ENCODE measurements at regions not wholly inside any gene's neighbourhood (a gene's known extent, or its start where the extent isn't known, plus 50 kb on each side); places are given as distances from the start of the nearest gene placed in this dataset.

DNA sequence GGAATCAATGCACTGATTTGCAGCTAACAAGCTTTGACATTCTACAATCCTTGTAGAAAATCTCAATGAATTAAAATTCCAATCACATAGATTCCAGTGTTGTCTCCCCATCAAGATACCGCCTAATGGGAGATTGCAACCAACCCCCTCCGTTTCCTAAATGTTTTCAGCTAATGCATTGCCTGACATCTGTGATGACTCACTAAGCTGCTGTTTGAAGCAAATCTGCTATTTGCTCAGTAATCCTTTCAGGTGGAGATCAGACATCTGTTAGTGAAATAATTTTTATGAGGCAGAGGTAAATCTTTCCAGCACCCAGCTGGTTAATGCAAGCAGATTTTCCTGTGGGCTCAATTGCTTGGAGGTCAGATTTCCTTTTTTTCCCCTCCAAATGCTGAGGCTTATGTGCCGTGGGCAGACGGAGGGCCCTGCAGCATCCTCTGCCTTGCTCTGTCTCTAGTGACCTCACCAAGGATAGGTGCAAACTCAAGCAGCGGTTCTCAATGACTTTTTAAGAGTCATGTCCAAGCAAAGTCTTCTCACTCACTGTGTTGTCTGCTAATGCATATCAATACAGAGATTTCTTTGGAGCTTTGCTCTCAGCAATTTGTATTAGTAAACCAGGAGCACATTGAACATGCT is 91.1 kb upstream of the RAB3GAP2 start:
- DNase-seq (ENCODE audit: low spot score) = peak; percentile 39

DNA sequence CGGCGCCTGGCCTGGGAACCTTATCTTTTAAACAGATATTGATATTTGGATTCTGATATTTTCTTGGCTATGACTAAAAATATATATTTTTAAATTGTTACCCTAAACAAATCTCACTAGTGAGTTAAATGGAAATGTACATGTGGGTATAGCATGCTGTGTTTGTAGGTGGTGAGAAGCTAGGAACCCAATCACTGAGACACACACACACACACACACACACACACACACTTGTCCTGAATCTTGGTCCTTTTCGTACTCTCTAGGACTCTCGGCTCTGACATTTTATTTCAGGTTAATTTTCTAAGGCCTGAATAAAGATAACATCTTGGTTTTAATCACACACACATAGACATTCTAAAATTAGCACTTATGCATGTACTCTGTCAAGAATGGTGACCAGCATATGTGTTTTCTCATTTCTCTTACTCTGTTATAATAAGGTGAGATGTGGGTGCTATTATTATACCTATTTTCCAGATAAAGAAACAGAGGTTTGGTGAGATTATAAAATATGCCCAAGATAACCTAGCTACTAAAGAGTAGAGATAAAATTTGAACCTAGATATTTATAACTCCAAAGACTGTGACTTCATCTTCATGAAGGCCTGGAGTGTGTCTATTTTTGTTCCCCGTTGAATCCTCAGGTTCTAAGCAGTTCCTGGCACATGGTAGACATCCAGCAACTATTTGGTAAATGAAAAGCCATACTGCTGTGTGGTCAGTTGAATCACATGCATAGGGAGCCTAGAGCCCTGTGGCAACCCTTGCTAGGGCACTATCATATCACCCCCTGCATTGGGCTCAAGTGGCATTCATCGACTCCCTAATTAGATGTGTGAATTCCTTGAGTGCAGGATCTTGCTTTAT is 85.0 kb upstream of the RAB3GAP2 start:
- DNase-seq (ENCODE audit: low spot score) = no peak

DNA sequence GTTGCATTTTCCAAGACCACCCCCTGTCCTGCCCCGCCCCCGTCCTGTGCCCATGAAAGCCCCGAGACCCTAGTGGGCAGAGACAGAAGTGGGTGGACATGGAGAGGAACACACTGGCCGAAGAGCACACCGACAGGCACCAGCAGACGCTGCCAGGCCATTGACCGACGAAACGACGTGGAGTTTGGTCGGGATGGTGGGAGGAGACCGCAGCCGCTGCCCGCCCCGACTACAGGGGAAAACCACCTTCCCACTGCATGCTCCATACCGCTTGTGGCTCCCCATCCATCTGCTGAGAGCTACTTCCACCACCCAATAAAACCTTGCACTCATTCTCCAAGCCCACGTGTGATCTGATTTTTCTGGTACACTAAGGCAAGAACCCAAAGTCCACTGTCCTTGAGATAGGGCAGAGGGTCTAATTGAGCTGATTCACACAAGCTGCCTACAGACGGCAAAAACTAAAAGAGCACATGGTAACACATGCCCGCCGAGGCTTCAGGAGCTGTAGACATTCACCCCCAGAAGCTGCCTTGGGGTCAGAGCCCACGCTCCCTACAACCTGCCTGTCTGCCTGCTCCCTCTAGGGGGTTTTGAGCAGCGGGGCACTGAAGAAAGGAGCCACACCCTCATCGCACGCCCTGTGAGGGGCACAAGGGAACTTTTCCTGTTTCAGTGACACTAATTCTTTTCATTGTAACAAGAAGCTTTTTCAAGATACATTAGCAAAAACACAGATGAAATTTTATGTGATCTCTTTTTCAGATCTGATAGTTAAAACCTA is 81.2 kb upstream of the RAB3GAP2 start:
- no peak for DNase-seq (ENCODE audit: low spot score)

DNA sequence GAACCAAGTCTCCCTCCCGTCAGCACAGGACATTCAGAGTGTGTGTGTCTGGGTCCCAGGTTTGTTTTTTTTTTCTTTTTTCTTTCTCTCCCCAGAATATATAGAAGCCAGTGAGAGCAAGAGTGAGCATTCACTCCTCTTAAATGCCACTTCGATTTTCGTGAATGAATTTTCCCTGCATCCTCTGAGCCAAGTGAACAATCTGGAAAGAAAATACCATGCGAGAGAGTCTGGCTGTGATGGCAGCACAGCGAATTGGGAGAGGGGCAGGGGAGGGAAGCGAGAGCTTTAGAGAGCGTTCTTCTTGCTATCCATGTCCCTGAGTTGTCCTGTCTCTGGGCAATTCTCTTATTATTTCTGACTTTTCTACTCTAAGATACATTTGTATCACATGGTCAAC is 76.0 kb upstream of the RAB3GAP2 start:
- no peak for DNase-seq (ENCODE audit: low spot score)

DNA sequence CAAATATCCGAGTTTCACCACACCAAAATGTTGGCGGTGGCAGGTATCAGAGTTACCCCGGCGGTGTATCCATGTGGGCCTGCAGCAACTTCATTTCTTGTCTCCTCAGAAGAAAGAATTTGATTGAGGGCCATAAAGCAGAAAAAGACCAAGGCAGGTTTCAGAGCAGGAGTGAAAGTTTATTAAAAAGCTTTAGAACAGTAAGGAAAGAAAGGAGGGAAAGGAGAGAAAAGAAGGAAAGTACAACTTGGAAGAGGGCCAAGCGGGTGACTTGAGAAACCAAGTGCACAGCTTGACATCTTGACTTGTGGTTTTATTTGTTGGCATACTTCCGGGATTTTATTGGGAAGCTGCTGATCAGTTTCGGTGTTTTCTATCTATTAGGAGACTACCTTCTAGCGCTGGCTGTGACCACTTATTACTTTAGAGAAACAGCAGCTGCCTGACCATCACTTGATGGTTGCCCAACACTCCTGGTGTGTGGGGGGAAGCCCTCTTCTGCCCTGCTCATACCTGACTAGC is 75.5 kb upstream of the RAB3GAP2 start:
- DNase-seq (ENCODE audit: low spot score) = no peak

DNA sequence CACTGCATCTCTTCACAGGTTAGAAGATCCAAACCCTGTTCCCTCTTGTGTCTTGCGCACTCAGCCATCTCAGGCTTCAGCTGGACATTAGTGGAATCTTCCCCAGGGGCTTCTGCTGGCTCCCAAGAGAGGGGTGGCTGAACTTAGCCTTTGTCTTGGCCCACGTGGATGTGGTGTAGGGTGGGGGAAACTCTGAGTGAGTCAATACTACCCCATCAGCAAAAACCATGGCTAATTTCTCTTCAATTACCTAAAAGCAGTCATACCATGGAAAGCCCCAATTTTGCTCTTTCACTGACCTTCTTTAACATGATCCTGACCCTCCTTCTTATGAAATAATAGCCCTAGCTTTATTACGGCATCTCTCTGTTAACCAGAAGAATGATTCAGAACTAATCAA is 72.5 kb upstream of the RAB3GAP2 start:
- DNase-seq (ENCODE audit: low spot score) = no peak

DNA sequence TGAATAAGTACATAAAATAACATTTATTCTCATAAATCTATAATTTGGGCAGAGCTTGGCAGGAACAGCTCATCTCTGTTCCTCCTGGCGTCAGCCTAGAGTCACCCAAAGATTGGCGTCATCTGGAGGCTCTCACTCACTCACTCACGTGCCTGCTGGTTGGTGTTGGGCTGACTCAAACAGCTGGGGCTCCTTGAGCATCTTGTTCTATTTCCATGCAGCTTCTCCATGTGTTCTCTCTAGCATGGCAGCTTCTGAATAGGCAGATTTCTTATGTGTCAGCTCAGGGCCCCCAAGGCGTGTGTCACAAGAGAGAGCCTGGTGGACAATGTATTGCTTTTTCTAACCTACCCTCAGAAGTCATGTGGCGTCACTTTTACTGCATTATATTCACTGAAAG is 70.6 kb upstream of the RAB3GAP2 start:
- no peak for DNase-seq (ENCODE audit: low spot score)

DNA sequence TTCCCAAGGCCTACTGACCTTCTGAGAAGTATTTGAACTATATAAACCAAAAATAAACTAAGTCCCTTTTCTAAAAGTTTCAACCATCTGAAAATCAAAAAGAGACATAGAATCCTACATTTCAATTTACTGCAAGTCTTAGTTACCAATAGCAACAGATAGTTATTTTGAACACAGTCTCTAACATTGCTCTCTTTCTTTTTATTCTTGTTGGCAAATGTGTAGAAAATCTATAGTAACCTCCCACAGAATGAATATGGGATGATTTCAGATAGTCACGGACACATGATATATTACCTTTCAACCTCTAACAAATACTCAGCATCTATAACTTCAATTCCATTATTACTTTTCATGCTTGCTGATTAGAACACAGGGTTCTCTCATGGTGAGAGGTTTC is 68.9 kb upstream of the RAB3GAP2 start:
- DNase-seq (ENCODE audit: low spot score) = no peak

DNA sequence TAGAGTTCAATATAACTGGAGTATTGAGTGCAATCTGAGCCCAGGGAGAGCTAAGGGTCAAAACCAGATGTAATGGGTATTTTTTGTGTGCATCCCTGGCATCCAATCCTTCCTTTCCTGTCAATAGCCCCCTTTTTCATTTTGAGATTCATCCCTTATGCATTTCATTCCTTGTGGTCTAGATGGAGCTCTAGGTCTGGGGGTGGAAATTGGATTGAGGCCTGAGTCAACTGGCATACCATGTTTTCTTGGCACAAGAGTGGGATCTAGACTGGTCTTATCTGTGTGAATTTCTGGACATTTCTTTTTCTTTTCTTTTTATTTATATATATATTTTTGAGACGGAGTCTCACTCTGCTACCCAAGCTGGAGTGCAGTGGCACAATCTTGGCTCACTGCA is 67.3 kb upstream of the RAB3GAP2 start:
- no peak for DNase-seq (ENCODE audit: low spot score)

DNA sequence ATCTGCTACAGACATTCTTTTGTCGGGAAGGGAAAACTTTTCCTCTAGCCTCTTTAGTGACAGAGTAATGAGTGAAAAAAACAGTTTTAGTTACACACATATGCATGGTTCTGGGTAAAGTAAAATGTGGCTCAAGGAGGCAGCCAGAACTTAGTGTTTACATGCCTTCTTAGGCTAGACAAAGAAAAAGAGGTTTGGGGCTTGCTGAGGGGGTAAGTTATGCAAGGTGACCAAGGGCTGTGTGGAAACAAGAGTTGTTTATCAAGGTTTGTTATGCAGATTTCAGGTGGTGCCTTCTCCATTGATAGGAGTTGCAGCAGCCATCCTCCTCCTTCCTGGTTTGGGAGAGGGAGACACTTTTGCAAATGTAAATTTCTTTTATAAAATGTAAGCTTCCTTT is 66.5 kb upstream of the RAB3GAP2 start:
- no peak for DNase-seq (ENCODE audit: low spot score)

DNA sequence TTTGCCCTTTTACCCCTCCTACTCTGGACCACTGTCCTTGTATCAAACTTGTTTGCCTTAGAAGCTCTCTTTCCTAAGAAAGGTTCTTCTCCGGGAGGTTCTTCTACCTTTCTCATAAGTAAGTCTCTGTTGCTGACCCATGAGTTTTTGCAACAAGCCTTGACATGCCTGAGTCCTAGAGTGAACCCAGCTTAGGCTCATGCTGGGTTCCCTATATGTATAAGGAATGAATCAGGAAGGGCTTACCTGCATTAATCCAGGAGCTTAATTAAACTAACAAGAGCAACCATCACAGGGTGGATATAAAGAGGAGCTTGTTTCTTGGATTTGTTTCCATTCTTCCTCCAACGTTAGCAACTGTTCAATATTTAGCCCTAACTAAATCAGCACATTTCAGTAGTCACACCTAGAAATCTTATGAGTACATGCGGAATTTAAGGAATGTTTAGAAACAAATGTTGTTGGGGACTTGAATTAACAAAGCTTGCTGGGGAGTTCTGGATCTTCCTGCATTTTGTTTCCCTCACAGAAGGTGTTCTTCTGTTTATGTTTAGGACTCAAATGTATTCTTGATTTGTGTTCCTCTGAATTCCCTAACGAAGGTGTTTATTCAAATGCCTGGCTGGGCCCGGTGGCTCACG is 64.3 kb upstream of the RAB3GAP2 start:
- no peak for DNase-seq (ENCODE audit: low spot score)

DNA sequence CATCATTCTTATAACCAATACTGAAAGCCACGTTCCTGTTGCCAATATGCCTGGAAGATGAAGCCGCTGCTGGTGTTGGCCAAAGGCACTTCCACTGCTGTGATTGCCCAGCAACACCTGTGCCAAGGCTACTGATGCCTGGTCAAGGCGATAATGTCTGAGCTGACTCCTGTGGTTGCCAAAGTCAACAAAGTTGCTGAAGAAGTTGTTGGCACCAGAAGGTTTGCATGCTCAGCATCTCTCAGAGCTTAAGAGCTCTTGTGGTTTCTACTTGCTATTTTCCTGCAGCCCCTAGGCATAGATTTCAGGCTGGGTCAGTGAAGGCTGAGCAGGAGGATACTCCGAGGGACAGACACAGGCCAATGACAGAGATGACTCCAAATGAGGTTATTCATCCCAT is 63.4 kb upstream of the RAB3GAP2 start:
- peak; percentile 14 for DNase-seq (ENCODE audit: low spot score)

DNA sequence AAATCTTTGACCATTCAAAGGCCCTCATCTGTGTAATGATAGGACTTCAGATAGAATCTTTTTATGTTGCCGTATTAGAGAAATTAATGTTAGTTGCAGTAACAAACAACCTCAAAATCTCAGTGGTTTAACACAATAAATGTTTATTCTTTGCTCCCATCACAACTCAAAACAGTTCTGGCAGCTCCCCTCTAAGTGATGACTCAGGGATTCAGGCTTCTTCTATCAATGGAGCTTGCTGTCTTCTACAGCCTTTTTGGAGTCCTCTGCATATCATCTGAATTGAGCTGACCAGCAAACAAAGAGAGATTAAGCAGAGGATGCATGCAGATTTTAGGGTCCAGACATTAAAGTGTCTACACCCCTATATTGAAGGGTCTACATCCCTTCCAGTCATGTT is 59.1 kb upstream of the RAB3GAP2 start:
- DNase-seq (ENCODE audit: low spot score) = no peak

DNA sequence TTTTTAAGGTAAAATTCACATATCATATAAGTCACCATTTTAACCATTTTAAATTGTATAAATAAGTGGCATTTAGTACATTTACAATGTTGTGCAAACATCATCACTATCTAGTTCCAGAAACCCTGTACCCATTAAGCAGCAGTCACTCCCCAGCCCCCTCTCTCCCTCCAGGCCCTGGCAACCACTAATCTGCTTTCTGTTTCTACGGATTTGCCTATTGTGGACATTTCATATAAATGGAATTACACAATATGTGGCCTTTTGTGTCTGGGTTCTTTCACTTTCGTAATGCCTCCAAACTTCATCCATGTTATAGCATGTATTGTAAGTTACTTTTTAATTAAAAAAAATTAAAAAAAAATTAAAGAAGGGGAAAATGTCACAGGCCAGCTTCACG is 58.0 kb upstream of the RAB3GAP2 start:
- DNase-seq (ENCODE audit: low spot score) = no peak

DNA sequence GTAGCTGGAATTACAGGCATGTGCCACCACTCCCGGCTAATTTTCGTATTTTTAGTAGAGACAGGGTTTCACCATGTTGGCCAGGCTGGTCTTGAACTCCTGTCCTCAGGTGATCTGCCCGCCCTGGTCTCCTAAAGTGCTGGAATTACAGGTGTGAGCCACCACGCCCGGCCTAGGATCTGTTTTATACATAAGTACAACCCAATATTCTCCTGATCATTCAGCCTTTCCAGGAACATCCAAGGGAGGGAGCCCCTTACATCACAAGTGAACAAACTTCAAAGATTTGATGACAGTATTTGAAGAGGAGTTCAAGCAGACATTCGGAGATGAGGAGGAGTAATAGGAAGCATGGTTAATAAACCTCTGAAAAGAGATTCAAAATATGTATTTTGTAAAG is 54.9 kb upstream of the RAB3GAP2 start:
- DNase-seq (ENCODE audit: low spot score) = no peak

DNA sequence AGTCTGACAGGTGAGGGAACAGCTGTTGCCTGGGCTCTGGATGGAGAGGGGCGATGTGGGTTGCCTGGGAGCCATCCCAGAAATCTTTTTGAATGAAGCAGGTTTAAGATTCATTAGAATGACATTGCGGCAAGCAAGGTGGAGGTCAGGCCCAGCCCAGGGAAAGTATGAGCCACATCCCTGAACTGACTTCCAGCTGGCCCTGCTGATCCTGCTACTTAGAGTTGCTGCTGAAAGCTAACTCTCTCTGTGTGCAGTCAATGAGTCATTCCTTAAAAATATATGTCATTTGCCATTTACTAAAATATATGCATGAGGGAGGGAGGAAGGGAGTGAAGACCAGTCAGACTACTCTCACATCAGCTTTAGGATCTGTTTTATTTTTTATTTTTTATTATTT is 54.3 kb upstream of the RAB3GAP2 start:
- DNase-seq (ENCODE audit: low spot score) = peak; percentile 81

DNA sequence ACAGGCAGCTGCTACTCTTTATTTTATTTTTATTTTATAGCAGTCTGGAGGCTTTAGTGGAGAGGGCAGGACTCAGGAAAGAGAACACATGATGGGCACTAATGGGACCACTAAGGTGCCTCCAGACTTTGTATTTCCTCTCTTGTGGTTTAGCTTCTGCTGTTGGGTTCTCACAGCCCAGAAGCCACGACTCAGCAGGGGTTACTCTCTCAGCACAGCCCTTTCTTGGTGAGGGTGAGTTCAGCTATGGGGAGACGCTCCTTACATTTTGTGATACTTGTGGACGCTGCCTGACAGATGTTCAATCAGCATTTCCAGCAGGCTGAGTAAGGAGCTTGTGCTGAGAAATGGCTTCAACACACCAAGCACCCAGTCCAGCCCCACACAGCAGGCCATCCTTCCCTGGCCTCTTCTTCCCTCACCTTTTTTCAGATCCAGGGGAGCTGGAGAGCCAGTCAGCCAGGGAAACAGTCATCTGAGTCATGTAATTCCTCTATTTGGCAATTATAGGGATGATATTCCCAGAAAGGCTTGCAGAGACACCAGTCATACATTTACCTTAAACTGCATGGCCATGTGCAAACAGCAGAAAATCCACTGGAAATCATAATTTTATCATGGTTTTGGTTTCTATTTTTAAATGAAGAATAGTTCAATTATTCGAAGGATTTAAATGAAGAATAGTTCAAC is 53.2 kb upstream of the RAB3GAP2 start:
- DNase-seq (ENCODE audit: low spot score) = peak; percentile 28

DNA sequence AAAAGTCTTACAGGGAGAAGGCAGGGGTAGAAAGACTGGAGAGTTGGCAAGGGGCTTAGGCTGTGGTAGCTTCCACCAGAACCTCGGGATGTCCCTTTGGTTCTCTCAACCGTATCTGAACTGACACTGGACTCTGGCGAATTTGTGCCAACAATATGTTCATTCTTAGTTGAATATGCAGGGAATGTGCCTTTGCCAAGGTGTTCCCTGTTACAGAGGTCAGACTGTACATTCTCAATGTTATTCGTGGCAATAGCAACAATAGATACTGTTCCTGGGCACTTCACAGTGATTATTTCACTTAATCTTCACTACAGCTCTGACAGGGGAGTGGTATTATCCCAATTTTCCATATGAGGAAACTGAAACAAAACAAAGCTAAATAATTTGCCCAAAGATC is 51.5 kb upstream of the RAB3GAP2 start:
- DNase-seq (ENCODE audit: low spot score) = no peak

DNA sequence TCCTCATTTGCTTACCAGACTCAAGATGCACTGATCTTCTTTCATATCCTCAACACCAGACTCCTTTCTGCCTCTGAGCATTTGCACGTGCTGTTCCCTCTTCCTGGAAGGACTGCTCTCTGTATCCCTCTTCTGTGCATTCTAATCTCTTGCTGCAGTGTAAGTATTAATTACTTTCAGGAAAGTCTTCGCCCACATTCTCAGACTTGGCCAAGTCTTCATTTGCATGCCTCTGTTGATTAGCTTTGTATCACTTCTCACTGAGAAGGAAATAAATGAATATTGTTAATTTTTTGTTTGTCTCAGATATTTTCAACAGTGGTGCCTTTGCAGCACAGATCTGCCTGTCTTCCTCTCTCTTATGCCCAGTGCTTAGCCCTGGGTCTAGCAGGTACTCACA is 50.3 kb upstream of the RAB3GAP2 start:
- no peak for DNase-seq (ENCODE audit: low spot score)

Measured in A172 (cell line).